Neural crest cell (in vitro differentiated cells): ENCODE measurements at regions not wholly inside any gene's neighbourhood (a gene's known extent, or its start where the extent isn't known, plus 50 kb on each side); places are given as distances from the start of the nearest gene placed in this dataset.

ENCODE experiments used
- DNase-seq: peaks from one replicate; pipeline ENCODE4 v3.0.0; 2021; ENCODE audit warnings: low read depth, mixed read lengths, low spot score
- H3K27ac Mint-ChIP-seq: one replicate; pipeline ENCODE4 v1.8.0; 2021; ENCODE audit warnings: mild to moderate bottlenecking, mixed read lengths; ENCODE audit not compliant: unreplicated experiment
- H3K27me3 Mint-ChIP-seq: 2 replicates; pipeline ENCODE4 v1.8.0; 2021; ENCODE audit warnings: low read depth, mild to moderate bottlenecking, mixed read lengths
- H3K36me3 Mint-ChIP-seq: 2 replicates; pipeline ENCODE4 v1.8.0; 2021; ENCODE audit warnings: low read depth, mild to moderate bottlenecking, mixed read lengths
- H3K4me1 Mint-ChIP-seq: 2 replicates; pipeline ENCODE4 v1.8.0; 2021; ENCODE audit warnings: mixed read lengths
- H3K4me3 Mint-ChIP-seq: one replicate; pipeline ENCODE4 v1.8.0; 2021; ENCODE audit warnings: mild to moderate bottlenecking, mixed read lengths
- H3K9me3 Mint-ChIP-seq: 2 replicates; pipeline ENCODE4 v1.8.0; 2021; ENCODE audit warnings: mixed read lengths
- TF ChIP-seq, protein P1 (sequence below): fragments of 200-600 bp; sonication (generic); conservative IDR thresholded peaks from 2 replicates; pipeline ENCODE4 v1.5.0; 2021; ENCODE audit warnings: antibody characterized with exemption, mild to moderate bottlenecking

- Mint-ChIP-seq H3K4me3 (no peak overlapping the region), H3K9me3 (no peaks in the 10 kb centered on the region), H3K4me1 (no peaks in the 10 kb centered on the region), H3K36me3 (no peaks in the 10 kb centered on the region), H3K27ac (no peak overlapping the region), H3K27me3 (peaks cover 20% of the 10 kb centered on the region)
- DNase-seq: no peak
- TF ChIP-seq, protein P1, sequence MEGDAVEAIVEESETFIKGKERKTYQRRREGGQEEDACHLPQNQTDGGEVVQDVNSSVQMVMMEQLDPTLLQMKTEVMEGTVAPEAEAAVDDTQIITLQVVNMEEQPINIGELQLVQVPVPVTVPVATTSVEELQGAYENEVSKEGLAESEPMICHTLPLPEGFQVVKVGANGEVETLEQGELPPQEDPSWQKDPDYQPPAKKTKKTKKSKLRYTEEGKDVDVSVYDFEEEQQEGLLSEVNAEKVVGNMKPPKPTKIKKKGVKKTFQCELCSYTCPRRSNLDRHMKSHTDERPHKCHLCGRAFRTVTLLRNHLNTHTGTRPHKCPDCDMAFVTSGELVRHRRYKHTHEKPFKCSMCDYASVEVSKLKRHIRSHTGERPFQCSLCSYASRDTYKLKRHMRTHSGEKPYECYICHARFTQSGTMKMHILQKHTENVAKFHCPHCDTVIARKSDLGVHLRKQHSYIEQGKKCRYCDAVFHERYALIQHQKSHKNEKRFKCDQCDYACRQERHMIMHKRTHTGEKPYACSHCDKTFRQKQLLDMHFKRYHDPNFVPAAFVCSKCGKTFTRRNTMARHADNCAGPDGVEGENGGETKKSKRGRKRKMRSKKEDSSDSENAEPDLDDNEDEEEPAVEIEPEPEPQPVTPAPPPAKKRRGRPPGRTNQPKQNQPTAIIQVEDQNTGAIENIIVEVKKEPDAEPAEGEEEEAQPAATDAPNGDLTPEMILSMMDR: no peak
These were observed 163.9 kb downstream of the SCP2D1 start for GRCh38 chr20:18977441-18977840.

- H3K27me3 Mint-ChIP-seq: peaks cover 20% of the 10 kb centered on the region
- H3K36me3 Mint-ChIP-seq: no peaks in the 10 kb centered on the region
- H3K4me1 Mint-ChIP-seq: no peaks in the 10 kb centered on the region
- no peak for DNase-seq
- H3K27ac Mint-ChIP-seq: no peak overlapping the region
- TF ChIP-seq, protein P1: no peak
- H3K4me3 Mint-ChIP-seq: no peak overlapping the region
- no peaks in the 10 kb centered on the region for H3K9me3 Mint-ChIP-seq
These were observed 164.7 kb downstream of the SCP2D1 start for GRCh38 chr20:18978311-18978710.

DNA sequence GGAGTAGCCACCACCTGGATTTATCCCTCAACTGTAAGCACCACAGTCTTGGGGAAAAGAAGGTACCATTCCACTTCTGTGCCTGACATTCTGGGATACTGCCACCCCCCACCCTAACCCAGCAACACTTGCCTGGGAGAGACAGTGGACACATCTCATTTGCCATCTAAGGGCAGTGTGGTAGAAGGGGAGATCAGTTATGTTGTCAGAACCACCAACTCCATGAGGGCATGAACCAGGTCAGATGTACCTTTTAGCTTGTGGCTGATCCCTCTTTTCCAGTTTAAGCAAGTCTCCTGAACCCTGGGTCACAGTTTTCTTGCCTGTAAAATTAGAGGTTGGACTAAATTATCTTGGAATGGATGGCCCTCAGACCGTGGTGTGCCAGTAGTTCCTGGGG is 165.5 kb downstream of the SCP2D1 start:
- no peaks in the 10 kb centered on the region for H3K9me3 Mint-ChIP-seq
- H3K27ac Mint-ChIP-seq: no peak overlapping the region
- H3K27me3 Mint-ChIP-seq: peaks cover 20% of the 10 kb centered on the region
- no peak for DNase-seq
- TF ChIP-seq, protein P1: no peak
- no peaks in the 10 kb centered on the region for H3K4me1 Mint-ChIP-seq
- no peaks in the 10 kb centered on the region for H3K36me3 Mint-ChIP-seq
- no peak overlapping the region for H3K4me3 Mint-ChIP-seq

GRCh38 chr20:18981962-18982539 is 168.5 kb downstream of the SCP2D1 start:
- Mint-ChIP-seq H3K4me3 (no peak overlapping the region), H3K27ac (no peak overlapping the region), H3K36me3 (no peaks in the 10 kb centered on the region), H3K4me1 (no peaks in the 10 kb centered on the region), H3K27me3 (peaks cover 14% of the 10 kb centered on the region), H3K9me3 (no peaks in the 10 kb centered on the region)
- no peak for DNase-seq
- TF ChIP-seq, protein P1: no peak

GRCh38 chr20:18983796-18984195 is 170.2 kb downstream of the SCP2D1 start:
- H3K9me3 Mint-ChIP-seq: no peaks in the 10 kb centered on the region
- DNase-seq: no peak
- TF ChIP-seq, protein P1: no peak
- H3K4me1 Mint-ChIP-seq: no peaks in the 10 kb centered on the region
- no peak overlapping the region for H3K4me3 Mint-ChIP-seq
- peaks cover 3% of the 10 kb centered on the region for H3K27me3 Mint-ChIP-seq
- H3K27ac Mint-ChIP-seq: no peak overlapping the region
- H3K36me3 Mint-ChIP-seq: no peaks in the 10 kb centered on the region
